Osteoblast (primary cell): ENCODE measurements at regions not wholly inside any gene's neighbourhood (a gene's known extent, or its start where the extent isn't known, plus 50 kb on each side); places are given as distances from the start of the nearest gene placed in this dataset.

Source experiments
- DNase-seq: peaks from one replicate; pipeline ENCODE4 v3.0.0; 2011; ENCODE audit warnings: low spot score, mixed read lengths; ENCODE audit not compliant: insufficient read length; ENCODE audit errors: missing footprints
- H2AFZ ChIP-seq: 2 replicates; pipeline ENCODE4 v1.6.0; 2011; ENCODE audit warnings: mild to moderate bottlenecking, low read length
- H3K27ac ChIP-seq: 2 replicates; pipeline ENCODE4 v1.5.1; 2011; ENCODE audit warnings: mild to moderate bottlenecking, low read depth, low read length, moderate library complexity
- H3K27me3 ChIP-seq: 2 replicates; pipeline ENCODE4 v1.6.0; 2012; ENCODE audit warnings: mild to moderate bottlenecking, control low read depth, inconsistent platforms, low read length, moderate library complexity; ENCODE audit not compliant: insufficient read depth
- H3K36me3 ChIP-seq: 2 replicates; pipeline ENCODE4 v1.5.1; 2011; ENCODE audit warnings: mild to moderate bottlenecking, low read length, control low read depth, moderate library complexity; ENCODE audit not compliant: insufficient read depth
- H3K4me1 ChIP-seq: 2 replicates; pipeline ENCODE4 v1.5.1; 2011; ENCODE audit warnings: mild to moderate bottlenecking, low read length, control low read depth, moderate library complexity; ENCODE audit not compliant: insufficient read depth
- H3K4me2 ChIP-seq: 2 replicates; pipeline ENCODE4 v1.6.0; 2011; ENCODE audit warnings: mild to moderate bottlenecking, low read length; ENCODE audit not compliant: insufficient read depth
- H3K4me3 ChIP-seq: fragments of 200-600 bp; sonication (generic); 3 replicates; pipeline ENCODE4 v1.5.1; 2012; ENCODE audit warnings: mild to moderate bottlenecking, low read length, inconsistent platforms; ENCODE audit not compliant: insufficient read depth
- H3K79me2 ChIP-seq: 2 replicates; pipeline ENCODE4 v1.6.0; 2012; ENCODE audit warnings: mild to moderate bottlenecking, low read length, control low read depth, inconsistent platforms; ENCODE audit not compliant: insufficient read depth
- H3K9me3 ChIP-seq: 2 replicates; pipeline ENCODE4 v1.5.1; 2011; ENCODE audit warnings: low read depth, low read length, control low read depth
- H4K20me1 ChIP-seq: 2 replicates; pipeline ENCODE4 v1.6.0; 2012; ENCODE audit warnings: mild to moderate bottlenecking, low read length, control low read depth; ENCODE audit not compliant: insufficient read depth
- CTCF ChIP-seq: IDR thresholded peaks from 2 replicates; pipeline ENCODE4 v1.5.1; 2011; ENCODE audit warnings: mild to moderate bottlenecking, low read depth, low read length, moderate library complexity; ENCODE audit errors: extremely low read depth

- no peak overlapping the region for H3K4me2 ChIP-seq
- H3K79me2 ChIP-seq, result no peaks in the 10 kb centered on the region
- H3K9me3 ChIP-seq, result no peaks in the 10 kb centered on the region
- H3K4me3 ChIP-seq, result no peak overlapping the region
- no peaks in the 10 kb centered on the region for H3K27me3 ChIP-seq
- H2AFZ ChIP-seq, result no peak overlapping the region
- no peak overlapping the region for H3K27ac ChIP-seq
- DNase-seq, result no peak
- H3K36me3 ChIP-seq, result no peaks in the 10 kb centered on the region
- H3K4me1 ChIP-seq, result no peaks in the 10 kb centered on the region
- no peaks in the 10 kb centered on the region for H4K20me1 ChIP-seq
- TF ChIP-seq CTCF, result no peak
These were observed 555.0 kb upstream of the PLXNA2 start for GRCh38 chr1:208799186-208799585.

GRCh38 chr1:208803011-208803811, 559.0 kb upstream of the PLXNA2 start:
- H3K4me3 ChIP-seq, result no peak overlapping the region
- no peak for DNase-seq
- TF ChIP-seq CTCF, result no peak
- no peaks in the 10 kb centered on the region for H3K9me3 ChIP-seq
- H3K36me3 ChIP-seq, result no peaks in the 10 kb centered on the region
- no peaks in the 10 kb centered on the region for H3K27me3 ChIP-seq
- no peaks in the 10 kb centered on the region for H3K4me1 ChIP-seq
- no peak overlapping the region for H3K4me2 ChIP-seq
- H3K79me2 ChIP-seq, result no peaks in the 10 kb centered on the region
- H3K27ac ChIP-seq, result no peak overlapping the region
- H4K20me1 ChIP-seq, result no peaks in the 10 kb centered on the region
- H2AFZ ChIP-seq, result no peak overlapping the region

- TF ChIP-seq CTCF, result no peak
- H3K36me3 ChIP-seq, result no peaks in the 10 kb centered on the region
- H3K27me3 ChIP-seq, result no peaks in the 10 kb centered on the region
- no peak overlapping the region for H3K4me2 ChIP-seq
- no peak overlapping the region for H3K27ac ChIP-seq
- no peaks in the 10 kb centered on the region for H3K4me1 ChIP-seq
- no peak overlapping the region for H3K4me3 ChIP-seq
- H2AFZ ChIP-seq, result no peak overlapping the region
- H4K20me1 ChIP-seq, result no peaks in the 10 kb centered on the region
- DNase-seq, result peak; percentile 32
- H3K79me2 ChIP-seq, result no peaks in the 10 kb centered on the region
- no peaks in the 10 kb centered on the region for H3K9me3 ChIP-seq
These were observed 563.4 kb upstream of the PLXNA2 start for GRCh38 chr1:208807446-208808127.

- TF ChIP-seq CTCF, result no peak
- H3K4me2 ChIP-seq, result no peak overlapping the region
- H3K79me2 ChIP-seq, result no peaks in the 10 kb centered on the region
- DNase-seq, result no peak
- H4K20me1 ChIP-seq, result no peaks in the 10 kb centered on the region
- no peak overlapping the region for H3K4me3 ChIP-seq
- H3K36me3 ChIP-seq, result no peaks in the 10 kb centered on the region
- H3K27me3 ChIP-seq, result no peaks in the 10 kb centered on the region
- H3K27ac ChIP-seq, result no peak overlapping the region
- no peak overlapping the region for H2AFZ ChIP-seq
- no peaks in the 10 kb centered on the region for H3K4me1 ChIP-seq
- no peaks in the 10 kb centered on the region for H3K9me3 ChIP-seq
These were observed 564.1 kb upstream of the PLXNA2 start for GRCh38 chr1:208808301-208808700.
